GM12864 (cell line): ENCODE measurements at regions not wholly inside any gene's neighbourhood (a gene's known extent, or its start where the extent isn't known, plus 50 kb on each side); places are given as distances from the start of the nearest gene placed in this dataset.

Source experiments
- DNase-seq: peaks from one replicate; pipeline ENCODE4 v3.0.0-alpha.2; 2011; ENCODE audit warnings: low read depth
- H3K4me3 ChIP-seq: 2 replicates; pipeline ENCODE4 v1.5.1; 2011; ENCODE audit warnings: mild to moderate bottlenecking, low read depth, low read length, control low read depth
- CTCF ChIP-seq: IDR thresholded peaks from 2 replicates; pipeline ENCODE4 v1.5.1; 2011; ENCODE audit warnings: low read depth, mild to moderate bottlenecking, moderate library complexity, low read length, control low read depth, inconsistent platforms; ENCODE audit errors: missing control alignments

- H3K4me3 ChIP-seq = no peak overlapping the region; the same call in 1 of the 2 replicates
- peak; percentile 74 for DNase-seq
- no peak for TF ChIP-seq CTCF
These were observed 97.4 kb downstream of the MRPL39 start for GRCh38 chr21:25509862-25510261.

- DNase-seq = no peak
- no peak overlapping the region; the same call in 1 of the 2 replicates for H3K4me3 ChIP-seq
- no peak for TF ChIP-seq CTCF
These were observed 98.9 kb downstream of the MRPL39 start for GRCh38 chr21:25508364-25508763.

GRCh38 chr21:25507522-25507921, 99.8 kb downstream of the MRPL39 start:
- H3K4me3 ChIP-seq = no peak overlapping the region
- peak; percentile 50 for TF ChIP-seq CTCF
- no peak for DNase-seq

GRCh38 chr21:25506887-25507286, 100.4 kb downstream of the MRPL39 start:
- DNase-seq = no peak
- H3K4me3 ChIP-seq = no peak overlapping the region
- TF ChIP-seq CTCF = no peak

GRCh38 chr21:25506261-25506660, 101.0 kb downstream of the MRPL39 start:
- no peak for TF ChIP-seq CTCF
- DNase-seq = no peak
- H3K4me3 ChIP-seq = no peak overlapping the region; the same call in 1 of the 2 replicates

GRCh38 chr21:25503981-25504380, 103.3 kb downstream of the MRPL39 start:
- no peak for TF ChIP-seq CTCF
- no peak for DNase-seq
- H3K4me3 ChIP-seq = no peak overlapping the region

GRCh38 chr21:25501996-25502665, 105.2 kb downstream of the MRPL39 start:
- H3K4me3 ChIP-seq = no peak overlapping the region
- DNase-seq = peak; percentile 58
- TF ChIP-seq CTCF = no peak
